ENCODE measurements at regions not wholly inside any gene's neighbourhood (a gene's known extent, or its start where the extent isn't known, plus 50 kb on each side); places are given as distances from the start of the nearest gene placed in this dataset.

- no peak for TF ChIP-seq CTCF (CRISPR knock-in tag; IDR thresholded peaks at IDR 0.05)
- no peak for TF ChIP-seq CCAR2 (optimal IDR thresholded peaks at IDR 0.05; ENCODE audit: low read depth, low read length)
- TF ChIP-seq USF2 (IDR thresholded peaks at IDR 0.05; ENCODE audit: low read depth, low read length): no peak
- TF ChIP-seq USF2 (CRISPR knock-in tag; IDR thresholded peaks at IDR 0.05; ENCODE audit: borderline replicate concordance): no peak
- no peak for TF ChIP-seq ZNF24 (IDR thresholded peaks at IDR 0.05)
Measured at GRCh38 chr4:20019310-20020015, 232.2 kb upstream of the SLIT2 start.

Data from HepG2 (cell line).